HG03097 (cell line): ENCODE measurements at regions not wholly inside any gene's neighbourhood (a gene's known extent, or its start where the extent isn't known, plus 50 kb on each side); places are given as distances from the start of the nearest gene placed in this dataset.
"Not testable (repeated sequence)": the region's sequence is repeated elsewhere in the genome, so short reads cannot be mapped to it uniquely, and the experiment has no call there.

Source experiments
- ATAC-seq: cut with Tn5 transposase; IDR thresholded peaks from one replicate; pipeline ENCODE4 v1.9.1; 2021; ENCODE audit not compliant: unreplicated experiment, low FRiP score

- not testable (repeated sequence) for ATAC-seq
Measured at GRCh38 chr2:87651589-87651988, 96.3 kb upstream of the PLGLB2 start.

DNA sequence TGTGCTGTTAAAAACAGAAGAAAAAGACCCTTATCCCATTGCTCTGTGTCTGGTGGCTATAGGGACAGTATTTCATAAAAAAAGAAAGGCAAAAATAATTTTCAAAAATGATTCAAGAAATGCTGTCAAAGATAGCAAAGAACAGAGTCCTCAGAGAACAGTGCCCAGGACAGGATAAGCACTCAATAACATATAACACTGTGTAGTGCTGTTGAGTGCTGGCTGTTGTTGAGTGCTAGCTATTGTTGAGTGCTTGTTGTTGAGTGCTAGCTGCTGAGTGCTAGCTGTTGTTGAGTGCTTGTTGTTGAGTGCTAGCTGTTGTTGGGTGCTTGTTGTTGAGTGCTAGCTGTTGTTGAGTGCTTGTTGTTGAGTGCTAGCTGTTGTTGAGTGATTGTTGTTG is 94.5 kb upstream of the PLGLB2 start:
- ATAC-seq, result not testable (repeated sequence)

DNA sequence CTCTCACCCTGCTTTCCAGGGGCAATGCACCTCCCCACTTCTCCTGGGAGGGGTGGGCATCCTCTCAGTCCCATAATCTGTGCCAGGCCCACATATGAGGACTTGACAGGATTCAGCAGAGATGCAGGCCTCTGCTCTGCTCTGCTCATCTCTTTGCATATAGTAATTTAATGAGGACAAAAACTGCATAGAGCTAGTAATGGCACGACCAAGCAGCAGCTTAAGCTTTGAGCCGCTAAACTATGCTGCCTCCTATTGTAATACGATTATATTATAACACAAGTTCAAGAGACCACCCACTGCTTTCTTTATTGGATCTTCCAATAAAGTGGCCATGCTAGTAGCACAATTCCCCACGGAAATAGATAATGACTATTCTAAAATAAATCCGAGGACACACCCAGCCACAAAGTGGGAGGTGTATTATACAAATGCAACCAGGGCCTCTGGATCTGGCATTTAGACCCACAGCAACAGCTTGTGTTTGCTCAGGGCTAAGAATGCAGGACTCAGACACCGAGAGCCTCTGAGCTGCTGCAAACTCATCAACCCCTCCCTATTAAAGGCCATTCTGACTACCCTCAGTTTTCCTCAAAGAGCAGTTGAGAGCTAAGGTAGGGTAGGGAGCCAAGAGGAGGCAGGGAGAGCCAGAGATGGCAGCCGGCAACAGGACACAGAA is 93.6 kb upstream of the PLGLB2 start:
- ATAC-seq, result not testable (repeated sequence)

DNA sequence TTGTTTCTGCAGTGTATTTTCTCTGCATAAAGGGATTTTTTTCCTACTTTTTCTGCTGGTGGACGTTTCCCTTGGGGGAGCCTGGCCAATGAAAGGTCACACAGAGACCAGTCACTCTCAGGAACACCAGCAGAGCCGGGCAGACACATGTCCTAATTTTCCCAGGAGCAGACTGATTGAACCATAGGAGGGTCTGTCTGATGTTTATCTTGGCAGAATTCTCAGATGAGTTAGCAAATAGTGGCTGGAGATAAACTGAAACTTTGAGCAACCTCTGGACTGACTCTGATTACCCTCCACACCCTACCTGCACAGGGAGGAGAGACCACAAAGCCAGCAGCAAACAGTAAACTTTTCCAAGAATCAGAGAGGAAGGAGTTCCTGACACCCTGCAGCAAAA is 90.0 kb upstream of the PLGLB2 start:
- ATAC-seq, result not testable (repeated sequence)

DNA sequence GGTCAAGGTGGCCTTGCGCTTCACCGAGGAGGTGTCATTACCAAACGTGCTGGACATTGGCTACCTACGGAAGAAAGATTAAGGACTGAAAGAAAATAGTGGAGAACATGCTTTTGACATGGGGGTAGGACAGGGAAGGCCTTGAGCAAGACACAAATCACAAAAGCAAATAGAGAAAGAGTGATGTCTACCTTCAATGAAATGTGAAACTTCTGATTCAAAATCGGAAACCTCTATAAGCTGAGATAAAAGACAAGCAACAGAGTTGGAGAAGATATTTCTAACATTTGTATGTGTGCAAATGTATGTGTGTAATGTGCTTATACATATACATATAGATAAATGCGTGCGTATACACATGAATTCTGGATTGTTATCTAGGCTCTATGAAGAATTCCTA is 89.5 kb upstream of the PLGLB2 start:
- ATAC-seq, result not testable (repeated sequence)

- not testable (repeated sequence) for ATAC-seq
Measured at GRCh38 chr2:87658976-87659375, 88.9 kb upstream of the PLGLB2 start.

DNA sequence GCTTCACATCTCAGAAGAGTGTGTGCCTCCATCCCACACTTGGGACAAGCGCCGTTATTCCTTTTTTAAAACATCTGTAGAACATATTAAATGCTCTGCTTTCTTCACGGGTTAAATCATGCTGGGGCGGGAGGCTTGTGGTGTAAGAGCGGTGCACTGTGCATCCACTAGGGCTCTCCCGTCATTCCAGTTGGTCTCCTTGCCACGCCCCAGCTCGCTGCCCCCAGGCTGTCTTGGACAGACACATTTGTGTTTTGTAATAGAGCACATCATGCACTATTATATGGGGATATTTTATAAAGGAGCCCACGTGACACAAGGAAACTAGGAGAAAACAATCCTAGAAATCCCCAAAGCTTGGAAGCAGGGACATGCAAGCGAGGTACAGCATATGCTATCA is 87.7 kb upstream of the PLGLB2 start:
- ATAC-seq, result not testable (repeated sequence)

GRCh38 chr2:87662316-87663290 is 85.3 kb upstream of the PLGLB2 start:
- not testable (repeated sequence) for ATAC-seq

DNA sequence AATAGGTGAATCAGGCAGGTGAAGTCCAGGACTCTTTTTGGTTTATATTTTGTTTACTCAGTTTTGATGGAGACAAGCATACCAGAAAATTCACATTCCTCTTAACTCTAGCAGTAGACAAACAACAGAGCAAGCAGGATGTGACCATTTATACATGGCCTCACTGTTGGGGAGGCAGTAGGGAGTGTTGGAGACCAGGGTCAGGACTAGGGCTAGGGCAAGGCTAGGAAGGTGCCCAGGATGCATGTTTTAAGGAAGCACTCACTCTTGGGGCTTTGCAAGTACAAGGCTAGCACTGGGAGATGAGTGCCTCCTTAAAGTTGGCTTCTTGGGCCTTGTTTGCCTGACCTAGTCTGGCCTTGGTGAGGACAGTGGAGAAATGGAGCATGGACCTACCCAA is 84.5 kb upstream of the PLGLB2 start:
- not testable (repeated sequence) for ATAC-seq

GRCh38 chr2:87667027-87667426 is 80.9 kb upstream of the PLGLB2 start:
- not testable (repeated sequence) for ATAC-seq

DNA sequence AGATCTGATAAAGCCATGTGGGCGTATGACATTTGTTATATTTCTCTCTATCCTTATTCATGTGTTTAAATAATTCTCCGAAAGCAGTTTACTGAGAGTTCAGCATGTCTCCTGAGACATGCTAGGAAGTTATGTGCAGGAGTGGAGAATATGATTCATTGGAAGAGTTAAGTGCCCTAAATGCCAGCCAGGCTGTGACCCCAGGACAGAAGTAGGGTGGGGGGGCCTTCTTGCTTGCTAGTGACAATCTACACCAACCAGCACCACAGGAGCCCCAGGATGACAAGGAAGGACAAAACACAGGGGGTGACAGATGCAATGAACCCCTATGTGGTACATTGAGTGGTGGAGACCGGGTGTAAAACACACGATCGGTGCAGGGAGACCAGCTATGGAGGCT is 79.5 kb upstream of the PLGLB2 start:
- not testable (repeated sequence) for ATAC-seq

DNA sequence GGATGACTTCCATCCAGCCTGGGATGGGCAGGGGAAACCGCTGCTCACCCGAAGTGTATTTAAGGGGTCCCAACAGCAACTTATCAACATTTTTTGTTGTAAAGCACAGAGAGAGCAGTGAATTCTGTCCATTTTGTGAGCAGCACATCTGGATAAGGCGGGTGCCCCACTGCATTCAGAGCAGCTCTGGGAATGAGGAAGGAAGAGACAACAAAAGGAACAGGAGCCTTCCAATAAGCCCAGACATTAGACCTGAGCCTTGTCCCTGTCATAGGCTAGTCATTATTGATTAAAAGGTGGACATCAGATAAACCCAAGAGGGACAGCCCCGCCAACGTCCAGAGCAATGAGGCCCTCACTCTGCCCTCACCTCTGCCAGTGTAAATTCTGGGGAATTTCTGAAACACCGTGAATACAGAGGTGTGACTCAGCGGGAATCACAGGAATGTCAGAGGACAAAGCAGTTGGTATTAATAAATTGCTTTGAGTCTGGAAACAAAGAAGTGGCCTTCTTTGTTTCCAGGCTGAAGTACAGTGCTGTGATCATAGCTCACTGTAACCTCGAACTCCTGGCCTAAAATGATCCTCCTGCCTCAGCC is 78.2 kb upstream of the PLGLB2 start:
- ATAC-seq, result not testable (repeated sequence)

DNA sequence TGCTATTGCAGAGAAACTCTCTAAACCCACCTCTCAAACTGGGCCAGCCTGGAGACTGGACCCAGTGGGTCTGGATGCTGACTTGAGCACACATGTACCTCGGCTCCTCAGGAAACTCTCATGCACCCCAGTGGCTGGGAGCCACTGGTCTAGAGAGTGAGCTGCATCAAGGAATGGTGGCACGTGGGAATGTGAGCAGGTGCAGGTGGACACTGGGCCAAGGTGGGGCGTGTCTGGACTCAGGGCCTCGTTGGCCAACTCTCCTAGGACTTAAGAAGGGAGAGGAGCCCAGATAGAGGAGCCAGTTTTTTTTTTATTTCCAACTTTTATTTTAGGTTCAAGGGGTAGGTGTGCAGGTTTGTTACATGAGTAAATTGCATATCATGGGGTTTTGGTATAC is 75.5 kb upstream of the PLGLB2 start:
- ATAC-seq, result not testable (repeated sequence)

GRCh38 chr2:87674729-87675128 is 73.2 kb upstream of the PLGLB2 start:
- not testable (repeated sequence) for ATAC-seq

DNA sequence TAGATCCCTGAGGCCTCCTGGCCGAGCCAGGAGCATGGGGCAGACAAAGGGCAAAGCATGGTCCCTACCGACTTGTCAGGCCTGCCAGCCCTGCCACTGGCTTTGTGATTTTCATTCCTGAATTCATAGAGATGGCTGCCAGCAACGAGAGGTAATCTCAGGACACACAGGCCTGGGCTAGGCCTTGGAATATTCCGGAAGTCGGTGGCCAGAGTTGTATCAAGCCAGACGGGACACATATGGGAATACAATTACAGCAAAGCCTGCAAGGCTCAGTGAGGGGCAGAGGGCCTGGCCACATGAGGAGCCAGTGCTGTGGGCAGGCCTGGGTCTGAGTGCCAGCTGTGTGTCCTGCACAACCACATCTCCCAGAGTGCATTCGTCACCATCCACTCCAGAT is 72.4 kb upstream of the PLGLB2 start:
- ATAC-seq, result not testable (repeated sequence)

- ATAC-seq, result not testable (repeated sequence)
Measured at GRCh38 chr2:87677421-87677923, 70.4 kb upstream of the PLGLB2 start.

GRCh38 chr2:87678742-87679173 is 69.1 kb upstream of the PLGLB2 start:
- not testable (repeated sequence) for ATAC-seq

GRCh38 chr2:87679950-87680349 is 67.9 kb upstream of the PLGLB2 start:
- not testable (repeated sequence) for ATAC-seq

GRCh38 chr2:87680691-87681090 is 67.2 kb upstream of the PLGLB2 start:
- not testable (repeated sequence) for ATAC-seq

DNA sequence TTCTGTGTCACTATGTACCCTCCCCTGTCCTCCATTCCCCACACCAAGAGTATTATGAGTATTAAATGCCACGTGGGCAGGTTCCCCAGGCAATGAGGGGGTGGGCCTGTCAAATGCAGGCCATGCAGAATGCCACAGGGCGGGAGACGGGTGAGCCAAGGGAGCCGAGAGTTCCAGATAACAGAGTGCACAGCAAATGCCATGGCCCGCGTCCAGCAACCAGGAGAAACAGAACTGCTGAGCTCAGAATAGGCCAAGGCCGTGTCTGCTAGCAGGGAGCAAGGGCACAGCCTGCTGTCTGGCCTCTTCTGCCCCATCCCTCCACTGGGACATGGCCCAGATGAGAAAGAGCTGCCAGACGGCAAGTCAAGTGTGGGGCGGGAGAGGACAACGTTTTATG is 64.4 kb upstream of the PLGLB2 start:
- ATAC-seq, result not testable (repeated sequence)

- ATAC-seq, result not testable (repeated sequence)
Measured at GRCh38 chr2:87683961-87684360, 63.9 kb upstream of the PLGLB2 start.
